BE2C (cell line): ENCODE measurements at regions not wholly inside any gene's neighbourhood (a gene's known extent, or its start where the extent isn't known, plus 50 kb on each side); places are given as distances from the start of the nearest gene placed in this dataset.
A peak's percentile ranks its signal among the peaks of the same experiment; 100 is the strongest.

ENCODE experiments used
- DNase-seq: peaks from one replicate; pipeline ENCODE4 v3.0.0-alpha.2; 2020
- H3K27me3 ChIP-seq: fragments of 250-450 bp; sonication (Bioruptor Pico); 2 replicates; pipeline ENCODE4 v1.5.1; 2020; ENCODE audit warnings: mild to moderate bottlenecking
- H3K36me3 ChIP-seq: fragments of 250-450 bp; sonication (Bioruptor Pico); 2 replicates; pipeline ENCODE4 v1.5.1; 2020; ENCODE audit warnings: mild to moderate bottlenecking
- H3K4me1 ChIP-seq: fragments of 250-450 bp; sonication (Bioruptor Pico); 2 replicates; pipeline ENCODE4 v1.5.1; 2020
- H3K4me3 ChIP-seq: 2 replicates; pipeline ENCODE4 v1.5.1; 2011; ENCODE audit warnings: low read depth, low read length
- H3K9me3 ChIP-seq: fragments of 250-450 bp; sonication (Bioruptor Pico); 2 replicates; pipeline ENCODE4 v1.5.1; 2020
- CTCF ChIP-seq: IDR thresholded peaks from 2 replicates; pipeline ENCODE4 v1.5.1; 2012; ENCODE audit warnings: mild to moderate bottlenecking, low read depth, low read length

- H3K27me3 ChIP-seq, result no peaks in the 10 kb centered on the region
- no peak for TF ChIP-seq CTCF
These were observed 326.8 kb downstream of the CCER1 start for GRCh38 chr12:90628213-90628612.

GRCh38 chr12:90627180-90627896, 327.6 kb downstream of the CCER1 start:
- no peak for TF ChIP-seq CTCF
- DNase-seq, result no peak
- Histone ChIP-seq H3K36me3 (no peaks in the 10 kb centered on the region), H3K27me3 (no peaks in the 10 kb centered on the region), H3K4me3 (no peak overlapping the region), H3K9me3 (no peaks in the 10 kb centered on the region), H3K4me1 (peaks cover 17% of the 10 kb centered on the region)

More at GRCh38 chr12:90628213-90628612, 326.8 kb downstream of the CCER1 start:
- no peaks in the 10 kb centered on the region for H3K9me3 ChIP-seq
- H3K4me3 ChIP-seq, result no peak overlapping the region
- peaks cover 10% of the 10 kb centered on the region for H3K4me1 ChIP-seq
- DNase-seq, result no peak
- H3K36me3 ChIP-seq, result no peaks in the 10 kb centered on the region

- Histone ChIP-seq H3K4me3 (no peak overlapping the region), H3K4me1 (peaks cover 23% of the 10 kb centered on the region), H3K36me3 (no peaks in the 10 kb centered on the region), H3K27me3 (no peaks in the 10 kb centered on the region), H3K9me3 (no peaks in the 10 kb centered on the region)
- no peak for TF ChIP-seq CTCF
- peak; percentile 59 for DNase-seq
These were observed 332.5 kb downstream of the CCER1 start for GRCh38 chr12:90622431-90622830.

GRCh38 chr12:90621927-90622326, 333.0 kb downstream of the CCER1 start:
- H3K27me3 ChIP-seq, result no peaks in the 10 kb centered on the region
- no peak for DNase-seq
- H3K4me3 ChIP-seq, result no peak overlapping the region
- H3K4me1 ChIP-seq, result peaks cover 22% of the 10 kb centered on the region
- H3K36me3 ChIP-seq, result no peaks in the 10 kb centered on the region
- no peaks in the 10 kb centered on the region for H3K9me3 ChIP-seq
- no peak for TF ChIP-seq CTCF

GRCh38 chr12:90619943-90620342, 335.0 kb downstream of the CCER1 start:
- Histone ChIP-seq H3K9me3 (no peaks in the 10 kb centered on the region), H3K4me1 (peaks cover 22% of the 10 kb centered on the region), H3K36me3 (no peaks in the 10 kb centered on the region), H3K27me3 (no peaks in the 10 kb centered on the region), H3K4me3 (no peak overlapping the region)
- no peak for DNase-seq
- no peak for TF ChIP-seq CTCF

- Histone ChIP-seq H3K4me3 (no peak overlapping the region), H3K27me3 (no peaks in the 10 kb centered on the region), H3K36me3 (no peaks in the 10 kb centered on the region), H3K4me1 (peaks cover 21% of the 10 kb centered on the region), H3K9me3 (no peaks in the 10 kb centered on the region)
- DNase-seq, result no peak
- TF ChIP-seq CTCF, result no peak
These were observed 336.4 kb downstream of the CCER1 start for GRCh38 chr12:90618586-90618985.
